Lower lobe of right lung (tissue), 2 donors: ENCODE measurements at regions not wholly inside any gene's neighbourhood (a gene's known extent, or its start where the extent isn't known, plus 50 kb on each side); places are given as distances from the start of the nearest gene placed in this dataset.

Experiments used
- ATAC-seq, 2 donors: fragments of 200-7000 bp; cut with Tn5 transposase; one replicate each; pipeline ENCODE4 v1.9.1; 2020 to 2022; ENCODE audit warnings: mild to moderate bottlenecking in 2 of 2, moderate library complexity in 2 of 2
- DNase-seq: peaks from one replicate; pipeline ENCODE4 v3.0.0-alpha.2; 2020
- H3K27ac ChIP-seq: fragments of 200-600 bp; one replicate; pipeline ENCODE4 v1.8.0; 2022
- H3K27me3 ChIP-seq: fragments of 200-600 bp; one replicate; pipeline ENCODE4 v1.8.0; 2022; ENCODE audit warnings: low read depth
- H3K36me3 ChIP-seq: fragments of 200-600 bp; one replicate; pipeline ENCODE4 v1.8.0; 2022; ENCODE audit warnings: mild to moderate bottlenecking
- H3K4me1 ChIP-seq: fragments of 200-600 bp; one replicate; pipeline ENCODE4 v1.8.0; 2022
- H3K4me3 ChIP-seq: fragments of 200-600 bp; one replicate; pipeline ENCODE4 v1.8.0; 2022; ENCODE audit warnings: mild to moderate bottlenecking
- H3K9me3 ChIP-seq: fragments of 200-600 bp; one replicate; pipeline ENCODE4 v1.8.0; 2022
- intact Hi-C: fragments of 100-400 bp; cut with DNase I; formaldehyde crosslinking; loops from one replicate; pipeline ENCODE4 v1.11.0; 2022
- TF ChIP-seq, protein P1 (sequence below): fragments of 200-600 bp; IDR thresholded peaks from one replicate; pipeline ENCODE4 v1.8.0; 2022; ENCODE audit warnings: antibody characterized with exemption, mild to moderate bottlenecking
- donor health status: DM: no; HTN: yes; CAD: no; lungs with severe emphysema.

DNA sequence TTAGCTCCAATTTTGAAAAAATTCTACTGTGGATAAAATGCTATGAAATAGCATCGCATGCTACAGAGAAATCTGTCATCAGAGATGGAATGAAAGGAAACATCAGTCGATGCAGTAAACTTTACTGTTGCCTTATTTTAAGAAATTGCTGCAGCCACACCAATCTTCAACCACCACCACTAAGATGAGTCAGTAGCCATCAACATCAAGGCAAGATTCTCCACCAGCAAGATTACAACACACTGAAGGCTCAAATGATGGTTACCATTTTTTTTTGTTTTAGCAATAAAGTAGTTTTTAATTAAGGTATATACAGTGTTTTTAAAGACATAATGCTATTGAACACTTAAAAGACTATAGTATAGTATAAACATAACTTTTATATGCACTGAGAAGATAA, 95.6 kb upstream of the JUN start:
- H3K4me1 ChIP-seq: peaks cover 32% of the 10 kb centered on the region
- H3K4me3 ChIP-seq: no peak overlapping the region
- H3K36me3 ChIP-seq: no peaks in the 10 kb centered on the region
- H3K27me3 ChIP-seq: no peaks in the 10 kb centered on the region
- ATAC-seq (no peak), DNase-seq (no peak)
- TF ChIP-seq, protein P1, sequence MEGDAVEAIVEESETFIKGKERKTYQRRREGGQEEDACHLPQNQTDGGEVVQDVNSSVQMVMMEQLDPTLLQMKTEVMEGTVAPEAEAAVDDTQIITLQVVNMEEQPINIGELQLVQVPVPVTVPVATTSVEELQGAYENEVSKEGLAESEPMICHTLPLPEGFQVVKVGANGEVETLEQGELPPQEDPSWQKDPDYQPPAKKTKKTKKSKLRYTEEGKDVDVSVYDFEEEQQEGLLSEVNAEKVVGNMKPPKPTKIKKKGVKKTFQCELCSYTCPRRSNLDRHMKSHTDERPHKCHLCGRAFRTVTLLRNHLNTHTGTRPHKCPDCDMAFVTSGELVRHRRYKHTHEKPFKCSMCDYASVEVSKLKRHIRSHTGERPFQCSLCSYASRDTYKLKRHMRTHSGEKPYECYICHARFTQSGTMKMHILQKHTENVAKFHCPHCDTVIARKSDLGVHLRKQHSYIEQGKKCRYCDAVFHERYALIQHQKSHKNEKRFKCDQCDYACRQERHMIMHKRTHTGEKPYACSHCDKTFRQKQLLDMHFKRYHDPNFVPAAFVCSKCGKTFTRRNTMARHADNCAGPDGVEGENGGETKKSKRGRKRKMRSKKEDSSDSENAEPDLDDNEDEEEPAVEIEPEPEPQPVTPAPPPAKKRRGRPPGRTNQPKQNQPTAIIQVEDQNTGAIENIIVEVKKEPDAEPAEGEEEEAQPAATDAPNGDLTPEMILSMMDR: no peak
- no peak overlapping the region for H3K27ac ChIP-seq
- intact Hi-C loops: no loop called here
- H3K9me3 ChIP-seq: no peaks in the 10 kb centered on the region

DNA sequence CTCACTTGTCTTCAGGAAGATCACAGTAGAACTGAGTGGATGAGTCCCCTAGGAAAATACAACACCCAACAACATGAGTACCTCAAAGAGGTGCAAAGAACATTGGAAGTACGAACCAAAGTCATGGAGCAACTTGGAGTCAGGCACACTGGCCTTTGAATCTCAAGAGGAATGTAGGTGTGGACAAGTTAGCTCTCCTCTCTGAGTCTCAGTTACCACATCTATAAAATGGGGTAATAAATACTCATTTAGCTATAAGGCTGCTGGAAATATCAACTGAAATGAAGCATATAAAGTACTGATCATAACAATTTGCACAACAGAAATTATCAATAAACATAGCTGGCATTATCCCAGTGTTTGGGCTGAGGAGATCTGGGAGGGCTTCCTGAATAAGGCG, 96.7 kb upstream of the JUN start:
- Histone ChIP-seq H3K9me3 (no peaks in the 10 kb centered on the region), H3K27ac (no peak overlapping the region), H3K4me1 (peaks cover 32% of the 10 kb centered on the region), H3K27me3 (no peaks in the 10 kb centered on the region), H3K36me3 (no peaks in the 10 kb centered on the region), H3K4me3 (no peak overlapping the region)
- DNase-seq: no peak
- ATAC-seq: no peak
- intact Hi-C loops: no loop called here
- TF ChIP-seq, protein P1: no peak

DNA sequence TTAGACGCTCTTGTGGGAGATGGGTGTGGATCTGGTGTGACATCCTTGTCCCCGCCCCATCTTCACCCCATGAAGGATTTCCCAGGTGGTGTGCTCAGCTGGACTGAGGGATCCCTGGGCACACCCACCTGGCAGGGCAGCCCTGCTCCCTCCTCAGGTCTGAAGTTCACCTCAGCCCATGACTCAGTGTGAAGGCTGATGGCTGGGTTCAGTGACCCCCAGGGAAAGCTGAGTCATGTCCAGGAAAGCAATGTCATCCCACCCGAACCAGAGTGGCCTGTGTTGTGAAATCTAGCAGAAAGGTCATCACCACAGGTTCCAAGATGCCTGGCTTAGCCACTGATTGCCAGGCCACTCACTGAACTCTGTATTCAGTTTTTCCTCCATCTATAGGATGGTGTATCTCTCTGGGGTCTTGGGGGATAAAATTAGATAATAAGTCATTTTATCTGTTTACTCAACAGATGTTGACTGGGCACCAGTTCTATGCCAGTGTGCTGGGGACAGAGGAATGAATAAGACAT, 97.7 kb upstream of the JUN start:
- peaks cover 41% of the 10 kb centered on the region for H3K4me1 ChIP-seq

DNA sequence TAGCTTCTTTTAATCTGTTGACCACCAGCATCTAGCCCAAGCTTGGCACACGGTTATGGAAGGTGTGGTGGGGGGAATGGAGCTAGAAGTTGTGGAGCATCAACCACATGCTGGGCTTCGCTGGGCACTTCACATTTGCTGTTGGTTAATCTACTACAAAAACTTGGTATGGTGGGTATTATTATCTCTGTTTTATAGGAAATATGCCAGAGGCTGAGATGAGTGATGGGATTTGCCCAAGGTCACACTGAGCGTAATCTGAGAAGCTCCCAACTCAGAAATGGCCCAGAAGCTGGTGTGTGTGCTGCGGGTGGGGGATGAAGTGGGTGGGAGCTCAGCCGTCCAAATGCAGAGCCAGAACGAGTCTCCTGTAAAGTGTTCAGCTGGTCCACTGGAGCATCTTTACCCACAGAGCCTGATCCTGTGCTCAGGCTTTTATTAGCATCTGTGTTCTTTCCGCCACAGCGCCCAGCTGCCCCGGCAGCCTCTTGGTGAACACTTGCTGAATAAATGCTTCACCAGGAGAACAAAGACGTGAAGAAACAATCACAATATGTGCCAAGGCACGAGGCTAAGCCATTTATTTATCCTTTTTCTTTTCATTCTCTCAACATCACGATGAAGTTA, 98.6 kb upstream of the JUN start:
- Histone ChIP-seq H3K27ac (peak overlapping the region; percentile 61), H3K36me3 (no peaks in the 10 kb centered on the region), H3K27me3 (no peaks in the 10 kb centered on the region), H3K4me3 (no peak overlapping the region), H3K9me3 (no peaks in the 10 kb centered on the region), H3K4me1 (peaks cover 50% of the 10 kb centered on the region)
- ATAC-seq: no peak
- intact Hi-C loops: no loop called here
- TF ChIP-seq, protein P1: no peak
- no peak for DNase-seq

More for the DNA sequence above, 97.7 kb upstream of the JUN start:
- DNase-seq (no peak), ATAC-seq (no peak)
- H3K36me3 ChIP-seq: no peaks in the 10 kb centered on the region
- no peak overlapping the region for H3K4me3 ChIP-seq
- no peaks in the 10 kb centered on the region for H3K9me3 ChIP-seq
- H3K27me3 ChIP-seq: no peaks in the 10 kb centered on the region
- intact Hi-C loops: no loop called here
- H3K27ac ChIP-seq: no peak overlapping the region
- TF ChIP-seq, protein P1: no peak

DNA sequence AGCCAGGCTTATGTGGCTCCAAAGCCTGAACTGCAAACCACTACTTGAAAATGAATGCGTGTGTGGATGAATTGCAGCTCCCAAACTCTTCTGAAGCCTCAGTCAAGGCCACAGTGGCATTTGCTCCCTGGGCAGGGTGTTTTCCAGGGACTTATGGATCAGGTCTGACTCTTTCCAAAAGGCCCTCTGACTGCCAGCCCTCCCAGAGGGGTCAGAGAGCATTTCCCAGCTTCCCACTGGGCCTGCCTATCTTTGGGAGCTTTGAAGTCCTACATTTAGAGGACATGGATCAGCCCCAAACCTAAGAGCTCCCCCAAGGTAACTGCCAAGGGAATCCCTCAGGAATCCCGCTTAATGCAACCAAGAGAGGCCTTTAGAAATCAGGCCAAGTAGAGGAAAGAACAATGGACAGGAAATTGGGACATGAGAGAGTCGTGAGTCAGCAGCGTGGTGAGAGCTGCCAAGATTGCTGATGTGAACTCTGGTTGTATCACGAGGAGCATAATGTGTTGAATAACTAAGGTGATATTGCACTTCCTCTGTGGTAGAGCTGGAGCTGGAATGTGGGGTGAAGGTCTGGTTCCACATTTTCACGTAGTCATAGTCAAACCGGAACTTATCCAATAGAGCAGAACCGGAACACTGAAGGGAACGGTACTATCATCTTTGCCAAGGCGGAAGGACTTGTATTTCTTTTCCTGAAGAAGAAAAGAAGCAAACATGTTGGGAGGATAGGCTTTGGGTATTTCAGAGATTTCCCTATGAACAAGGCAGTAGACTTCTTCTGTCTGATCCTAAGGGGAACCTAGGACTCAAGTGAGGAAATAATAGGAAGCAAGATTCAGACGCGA, 99.4 kb upstream of the JUN start:
- peak; percentile 84 for DNase-seq
- H3K9me3 ChIP-seq: no peaks in the 10 kb centered on the region
- H3K27ac ChIP-seq: peak overlapping the region; percentile 61
- H3K27me3 ChIP-seq: no peaks in the 10 kb centered on the region
- intact Hi-C loops: no loop called here
- TF ChIP-seq, protein P1: no peak
- no peak overlapping the region for H3K4me3 ChIP-seq
- no peaks in the 10 kb centered on the region for H3K36me3 ChIP-seq
- ATAC-seq: peak; percentile 79 to 87
- H3K4me1 ChIP-seq: peaks cover 56% of the 10 kb centered on the region
